H9 (cell line): ENCODE measurements at regions not wholly inside any gene's neighbourhood (a gene's known extent, or its start where the extent isn't known, plus 50 kb on each side); places are given as distances from the start of the nearest gene placed in this dataset.

Experiments used
- DNase-seq: peaks from one replicate; pipeline ENCODE4 v3.0.0-alpha.2; 2017
- H2AFZ ChIP-seq: one replicate; pipeline ENCODE4 v1.6.1; 2013; ENCODE audit warnings: mild to moderate bottlenecking, low read length, control low read depth, moderate library complexity
- H2AK5ac ChIP-seq: 2 replicates; pipeline ENCODE4 v1.6.1; 2013; ENCODE audit warnings: low read length, control low read depth, mixed read lengths; ENCODE audit not compliant: insufficient read length
- H2BK120ac ChIP-seq: one replicate; pipeline ENCODE4 v1.6.1; 2013; ENCODE audit warnings: low read depth, mild to moderate bottlenecking, low read length, control low read depth, inconsistent platforms; ENCODE audit not compliant: poor library complexity, severe bottlenecking
- H2BK12ac ChIP-seq: 2 replicates; pipeline ENCODE4 v1.6.1; 2013; ENCODE audit warnings: low read length, control low read depth, mixed read lengths, low read depth; ENCODE audit not compliant: insufficient read length
- H2BK15ac ChIP-seq: 2 replicates; pipeline ENCODE4 v1.6.1; 2013; ENCODE audit warnings: low read depth, low read length, control low read depth
- H2BK20ac ChIP-seq: one replicate; pipeline ENCODE4 v1.6.1; 2013; ENCODE audit warnings: low read depth, mild to moderate bottlenecking, low read length, control low read depth, inconsistent platforms; ENCODE audit not compliant: poor library complexity, severe bottlenecking
- H2BK5ac ChIP-seq: 2 replicates; pipeline ENCODE4 v1.6.1; 2013; ENCODE audit warnings: low read length, control low read depth, mixed read lengths; ENCODE audit not compliant: insufficient read length
- H3K14ac ChIP-seq: 2 replicates; pipeline ENCODE4 v1.6.1; 2013; ENCODE audit warnings: low read length, control low read depth; ENCODE audit not compliant: insufficient read depth
- H3K18ac ChIP-seq: 2 replicates; pipeline ENCODE4 v1.6.1; 2013; ENCODE audit warnings: low read depth, mild to moderate bottlenecking, mixed read lengths, low read length, control low read depth; ENCODE audit not compliant: insufficient read length
- H3K23ac ChIP-seq: 2 replicates; pipeline ENCODE4 v1.6.1; 2013; ENCODE audit warnings: low read length, control low read depth, mixed read lengths, low read depth; ENCODE audit not compliant: insufficient read length
- H3K23me2 ChIP-seq: 2 replicates; pipeline ENCODE4 v1.6.1; 2013; ENCODE audit warnings: low read depth, mild to moderate bottlenecking, mixed read lengths, low read length, control low read depth; ENCODE audit not compliant: insufficient read length, poor library complexity, severe bottlenecking
- H3K27ac ChIP-seq: 2 replicates; pipeline ENCODE4 v1.5.1; 2013; ENCODE audit warnings: low read length, control low read depth, mixed read lengths, low read depth; ENCODE audit not compliant: insufficient read length
- H3K27me3 ChIP-seq: 2 replicates; pipeline ENCODE4 v1.6.1; 2013; ENCODE audit warnings: low read length, control low read depth, inconsistent platforms; ENCODE audit not compliant: insufficient read depth
- H3K4ac ChIP-seq: 2 replicates; pipeline ENCODE4 v1.6.1; 2013; ENCODE audit warnings: low read depth, mild to moderate bottlenecking, control low read depth, inconsistent platforms, low read length, moderate library complexity
- H3K4me1 ChIP-seq: 2 replicates; pipeline ENCODE4 v1.6.1; 2013; ENCODE audit warnings: low read length, control low read depth, inconsistent platforms; ENCODE audit not compliant: insufficient read depth
- H3K4me2 ChIP-seq: 2 replicates; pipeline ENCODE4 v1.6.1; 2013; ENCODE audit warnings: low read length, control low read depth, mixed read lengths; ENCODE audit not compliant: insufficient read length, insufficient read depth
- H3K56ac ChIP-seq: 2 replicates; pipeline ENCODE4 v1.6.1; 2013; ENCODE audit warnings: low read depth, mild to moderate bottlenecking, mixed read lengths, low read length, control low read depth; ENCODE audit not compliant: insufficient read length
- H3K79me1 ChIP-seq: 2 replicates; pipeline ENCODE4 v1.6.1; 2013; ENCODE audit warnings: low read depth, mild to moderate bottlenecking, moderate library complexity, low read length, control low read depth, inconsistent platforms; ENCODE audit not compliant: insufficient read depth, poor library complexity, severe bottlenecking
- H3K79me2 ChIP-seq: 2 replicates; pipeline ENCODE4 v1.6.1; 2013; ENCODE audit warnings: low read length, control low read depth, inconsistent platforms; ENCODE audit not compliant: insufficient read depth
- H3K9ac ChIP-seq: 2 replicates; pipeline ENCODE4 v1.6.1; 2013; ENCODE audit warnings: low read length, control low read depth, mixed read lengths; ENCODE audit not compliant: insufficient read length; ENCODE audit errors: extremely low read depth
- H3K9me3 ChIP-seq: one replicate; pipeline ENCODE4 v1.6.1; 2013; ENCODE audit warnings: low read depth, low read length, inconsistent platforms; ENCODE audit not compliant: control insufficient read depth
- H3T11ph ChIP-seq: one replicate; pipeline ENCODE4 v1.6.1; 2013; ENCODE audit warnings: mild to moderate bottlenecking, low read length, control low read depth, inconsistent platforms
- H4K20me1 ChIP-seq: one replicate; pipeline ENCODE4 v1.6.1; 2013; ENCODE audit not compliant: control insufficient read depth, insufficient read length, insufficient read depth
- H4K5ac ChIP-seq: 2 replicates; pipeline ENCODE4 v1.6.1; 2013; ENCODE audit warnings: low read depth, mild to moderate bottlenecking, mixed read lengths, low read length, control low read depth; ENCODE audit not compliant: insufficient read length
- H4K8ac ChIP-seq: replicated peaks from 2 replicates; pipeline ENCODE4 v1.6.1; 2013; ENCODE audit warnings: low read length, control low read depth, mixed read lengths, low read depth; ENCODE audit not compliant: insufficient read length
- H4K91ac ChIP-seq: 2 replicates; pipeline ENCODE4 v1.6.1; 2013; ENCODE audit warnings: low read depth, mild to moderate bottlenecking, moderate library complexity, mixed read lengths, low read length, control low read depth; ENCODE audit not compliant: insufficient read length
- H3K27ac Mint-ChIP-seq, 3 experiments: 2 replicates in 2 of 3; 3 replicates in 1 of 3; pipeline ENCODE4 v1.8.0; 2020 to 2021; ENCODE audit warnings: mixed read lengths in 3 of 3, mild to moderate bottlenecking in 1 of 3, moderate library complexity in 1 of 3
- H3K27me3 Mint-ChIP-seq: 2 replicates; pipeline ENCODE4 v1.8.0; 2021; ENCODE audit warnings: low read depth, mild to moderate bottlenecking, moderate library complexity, mixed read lengths
- H3K36me3 Mint-ChIP-seq, 3 experiments: 2 replicates in 2 of 3; 3 replicates in 1 of 3; pipeline ENCODE4 v1.8.0; 2020 to 2021; ENCODE audit warnings: low read depth in 3 of 3, mixed read lengths in 3 of 3; ENCODE audit not compliant: insufficient read depth in 1 of 3
- H3K4me1 Mint-ChIP-seq, 2 experiments: 2 replicates each; pipeline ENCODE4 v1.8.0; 2020; ENCODE audit warnings: mixed read lengths in 2 of 2
- H3K4me3 Mint-ChIP-seq, 2 experiments: 2 replicates in 1 of 2; 3 replicates in 1 of 2; pipeline ENCODE4 v1.8.0; 2020 to 2021; ENCODE audit warnings: mild to moderate bottlenecking in 2 of 2, mixed read lengths in 2 of 2, moderate library complexity in 1 of 2
- H3K9me3 Mint-ChIP-seq, 2 experiments: 2 replicates in 1 of 2; 3 replicates in 1 of 2; pipeline ENCODE4 v1.8.0; 2020; ENCODE audit warnings: mild to moderate bottlenecking in 2 of 2, mixed read lengths in 2 of 2, moderate library complexity in 1 of 2
- CTCF ChIP-seq: fragments of 200-600 bp; sonication (generic); conservative IDR thresholded peaks from 3 replicates; pipeline ENCODE4 v1.8.0; 2021; ENCODE audit warnings: antibody characterized with exemption, mild to moderate bottlenecking
- WGBS: extraction: QIAGEN DNeasy Blood & Tissue Kit; methylation state at CpG from one replicate; pipeline ENCODE4 v1.1.7; 2013; ENCODE audit warnings: missing lambda C conversion rate, low lambda C conversion rate, mixed read lengths; ENCODE audit not compliant: insufficient read length; ENCODE audit errors: extremely low coverage; 5-methylcytosine and 5-hydroxymethylcytosine counted together

DNA sequence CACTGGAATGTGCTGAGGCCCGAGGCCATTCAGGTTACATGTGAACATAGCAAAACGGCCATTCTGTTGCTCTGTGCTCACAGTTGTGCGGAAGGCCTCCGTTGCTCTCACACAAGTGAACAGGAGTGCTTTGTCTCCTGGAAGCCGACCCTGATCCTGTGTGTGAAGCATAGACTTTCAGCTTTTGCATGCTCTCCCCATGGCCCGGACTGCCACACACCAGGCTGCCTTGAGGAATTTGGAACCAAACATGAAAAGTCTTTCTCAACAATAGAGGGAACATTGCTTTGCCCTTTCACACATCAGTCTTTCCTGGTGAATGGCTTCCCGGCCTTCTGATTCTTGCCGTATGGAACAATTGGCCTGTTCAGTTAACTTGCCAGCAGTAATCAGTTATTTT, 154.8 kb upstream of the LRIG1 start:
- H2BK20ac ChIP-seq, result no peak overlapping the region
- Mint-ChIP-seq H3K9me3 (peaks cover 0 to 7% of the 10 kb centered on the region in 2 experiments; a peak in 3 of 5 replicates), H3K36me3 (peaks cover 0 to 7% (median 5%) of the 10 kb centered on the region in 3 experiments; a peak in 4 of 7 replicates), H3K4me3 (no peak overlapping the region), H3K27ac (no peak overlapping the region; a peak in 1 of 7 replicates), H3K27me3 (no peaks in the 10 kb centered on the region; the same call in 1 of the 2 replicates), H3K4me1 (peaks cover 7 to 16% of the 10 kb centered on the region in 2 experiments)
- H3K14ac ChIP-seq, result no peak overlapping the region
- no peak overlapping the region for H4K91ac ChIP-seq
- H3K18ac ChIP-seq, result no peak overlapping the region
- WGBS, result no CpG with 5 or more reads among the region's 8 CpGs
- H3K4me2 ChIP-seq, result no peak overlapping the region
- DNase-seq, result no peak
- H3K4ac ChIP-seq, result no peak overlapping the region
- H3K9me3 ChIP-seq, result no peaks in the 10 kb centered on the region
- no peak overlapping the region for H4K8ac ChIP-seq
- H3K27me3 ChIP-seq, result no peaks in the 10 kb centered on the region
- H4K5ac ChIP-seq, result no peak overlapping the region
- no peak overlapping the region for H3K27ac ChIP-seq
- H3K9ac ChIP-seq, result no peak overlapping the region
- H2BK15ac ChIP-seq, result no peak overlapping the region
- H3K4me1 ChIP-seq, result no peaks in the 10 kb centered on the region; the same call in 1 of the 2 replicates
- no peak overlapping the region for H2BK12ac ChIP-seq
- H3T11ph ChIP-seq, result no peak overlapping the region
- no peaks in the 10 kb centered on the region for H4K20me1 ChIP-seq
- no peak overlapping the region for H2AK5ac ChIP-seq
- H2AFZ ChIP-seq, result no peak overlapping the region
- H3K23ac ChIP-seq, result no peak overlapping the region
- H3K56ac ChIP-seq, result no peak overlapping the region
- no peaks in the 10 kb centered on the region for H3K23me2 ChIP-seq
- H3K79me2 ChIP-seq, result no peaks in the 10 kb centered on the region
- no peaks in the 10 kb centered on the region for H3K79me1 ChIP-seq
- TF ChIP-seq CTCF, result no peak
- no peak overlapping the region for H2BK120ac ChIP-seq
- H2BK5ac ChIP-seq, result no peak overlapping the region
